Kidney (tissue), 13 donors: ENCODE measurements at regions not wholly inside any gene's neighbourhood (a gene's known extent, or its start where the extent isn't known, plus 50 kb on each side); places are given as distances from the start of the nearest gene placed in this dataset.

Experiments
- DNase-seq, 5 donors: peaks; one replicate each; pipeline ENCODE4 v3.0.0-alpha.2; 2013 to 2020
- FAIRE-seq: peaks from 2 replicates; lab custom pipeline; 2012; peaks lifted over from hg19 to GRCh38; lab: Jason Lieb, UNC
- H3K27ac ChIP-seq, 2 donors: one replicate each; pipeline ENCODE4 v1.7.0; 2013; ENCODE audit warnings: low read depth in 2 of 2, low read length in 2 of 2, inconsistent platforms in 1 of 2
- H3K27me3 ChIP-seq: one replicate; pipeline ENCODE4 v1.7.1; 2013; ENCODE audit warnings: low read length, inconsistent platforms; ENCODE audit not compliant: control insufficient read depth, insufficient read depth
- H3K36me3 ChIP-seq, 3 donors: one replicate each; pipeline versions ENCODE4 v1.7.0 to v1.7.1; 2013; ENCODE audit warnings: low read length in 3 of 3, control low read depth in 1 of 3, inconsistent platforms in 1 of 3; ENCODE audit not compliant: insufficient read depth in 3 of 3, control insufficient read depth in 2 of 3
- H3K4me1 ChIP-seq, 3 donors: one replicate each; pipeline versions ENCODE4 v1.7.0 to v1.7.1; 2013; ENCODE audit warnings: low read length in 3 of 3, inconsistent platforms in 1 of 3, low read depth in 1 of 3; ENCODE audit not compliant: control insufficient read depth in 2 of 3, insufficient read depth in 2 of 3
- H3K4me3 ChIP-seq, 3 donors: one replicate each; pipeline versions ENCODE4 v1.7.0 to v1.8.1; 2013; ENCODE audit warnings: low read length in 3 of 3, control low read depth in 1 of 3, inconsistent platforms in 1 of 3
- H3K9ac ChIP-seq, 3 donors: one replicate each; pipeline versions ENCODE4 v1.7.0 to v1.7.1; 2013; ENCODE audit warnings: low read length in 3 of 3, control low read depth in 1 of 3, inconsistent platforms in 1 of 3
- H3K9me3 ChIP-seq, 3 donors: one replicate each; pipeline versions ENCODE4 v1.7.0 to v1.7.1; 2013; ENCODE audit warnings: low read length in 3 of 3, control low read depth in 1 of 3, inconsistent platforms in 1 of 3; ENCODE audit not compliant: control insufficient read depth in 2 of 3, insufficient read depth in 1 of 3
- CTCF ChIP-seq: IDR thresholded peaks from 3 replicates; pipeline ENCODE4 v1.5.1; 2012; ENCODE audit warnings: mild to moderate bottlenecking, moderate library complexity, borderline replicate concordance; ENCODE audit not compliant: insufficient read depth; ENCODE audit errors: extremely low read depth
- intact Hi-C: fragments of 100-400 bp; cut with DNase I; formaldehyde crosslinking; loops from one replicate; pipeline ENCODE4 v1.11.1; 2022
- donor health status: control.
- donor health status: control.
- donor health status: control.
- donor health status: control.
- donor health status: control.
- donor health status: DM: yes; HTN: yes; CAD: no.
- donor health status: Normal renal cell carcinoma (clear cell type).

GRCh38 chr10:128267581-128267980, 141.4 kb upstream of the MKI67 start:
- DNase-seq (no peak), FAIRE-seq (no peak)
- no peaks in the 10 kb centered on the region for H3K36me3 ChIP-seq
- intact Hi-C loops: no loop called here
- H3K9ac ChIP-seq: no peak overlapping the region
- H3K4me3 ChIP-seq: no peak overlapping the region
- no peak overlapping the region for H3K27ac ChIP-seq
- peaks cover 14% of the 10 kb centered on the region for H3K27me3 ChIP-seq
- no peak for TF ChIP-seq CTCF
- no peaks in the 10 kb centered on the region for H3K9me3 ChIP-seq
- no peaks in the 10 kb centered on the region for H3K4me1 ChIP-seq

GRCh38 chr10:128268015-128268722, 141.9 kb upstream of the MKI67 start:
- no peaks in the 10 kb centered on the region for H3K4me1 ChIP-seq
- intact Hi-C loops: no loop called here
- no peaks in the 10 kb centered on the region for H3K36me3 ChIP-seq
- DNase-seq (peak in 4 of 5 donors; percentile 82 to 91 (median 86)), FAIRE-seq (no peak)
- no peak overlapping the region for H3K27ac ChIP-seq
- peaks cover 14% of the 10 kb centered on the region for H3K27me3 ChIP-seq
- TF ChIP-seq CTCF: peak; percentile 34
- H3K4me3 ChIP-seq: no peak overlapping the region
- no peaks in the 10 kb centered on the region for H3K9me3 ChIP-seq
- H3K9ac ChIP-seq: no peak overlapping the region

GRCh38 chr10:128274938-128275337, 148.7 kb upstream of the MKI67 start:
- Histone ChIP-seq H3K9me3 (no peaks in the 10 kb centered on the region), H3K4me1 (no peaks in the 10 kb centered on the region), H3K27me3 (no peaks in the 10 kb centered on the region), H3K4me3 (no peak overlapping the region), H3K36me3 (no peaks in the 10 kb centered on the region), H3K27ac (no peak overlapping the region), H3K9ac (no peak overlapping the region)
- TF ChIP-seq CTCF: no peak
- intact Hi-C loops: no loop called here
- DNase-seq: peak in 2 of 5 donors; percentile 25 to 78
- FAIRE-seq: no peak
